ENCODE measurements at regions not wholly inside any gene's neighbourhood (a gene's known extent, or its start where the extent isn't known, plus 50 kb on each side); places are given as distances from the start of the nearest gene placed in this dataset.
"Not testable (repeated sequence)": the region's sequence is repeated elsewhere in the genome, so short reads cannot be mapped to it uniquely, and the experiment has no call there.

DNA sequence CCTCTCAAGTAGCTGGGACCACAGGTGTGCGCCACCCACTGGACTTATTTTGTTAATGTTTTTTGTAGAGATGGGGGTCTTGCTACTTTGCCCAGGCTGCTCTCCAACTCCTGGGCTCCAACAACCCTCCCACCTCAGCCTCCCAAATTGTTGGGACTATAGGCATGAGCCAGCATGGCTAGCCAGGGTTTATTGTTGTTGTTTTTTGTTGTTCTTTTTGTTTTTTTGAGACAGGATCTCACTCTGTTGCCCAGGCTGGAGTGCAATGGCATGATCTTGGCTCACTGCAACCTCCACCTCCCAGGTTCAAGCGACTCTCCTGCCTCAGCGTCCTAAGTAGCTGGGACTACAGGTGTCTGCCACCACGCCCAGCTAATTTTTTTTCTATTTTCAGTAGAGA, 142.2 kb downstream of the CRLF3 start:
- not testable (repeated sequence) for DNase-seq

DNA sequence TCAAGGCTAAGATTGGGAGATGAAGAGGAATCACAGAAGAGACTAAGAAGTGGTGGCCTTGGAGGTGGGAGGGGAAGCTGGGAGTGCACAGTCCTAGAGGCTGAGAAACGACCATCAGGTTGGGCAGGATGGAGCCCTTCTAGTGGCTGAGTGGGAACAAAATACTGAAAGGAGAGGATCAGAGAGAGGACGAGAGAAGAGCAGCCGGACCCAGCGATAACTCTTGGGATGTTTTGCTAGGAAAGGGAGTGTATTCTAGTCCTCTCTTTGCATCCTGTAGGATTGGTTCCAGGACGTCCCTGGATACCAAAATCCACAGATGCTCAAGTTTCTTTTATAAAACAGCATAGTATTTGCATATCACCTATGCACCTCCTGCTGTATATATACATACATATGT, 143.8 kb downstream of the CRLF3 start:
- not testable (repeated sequence) for DNase-seq

DNA sequence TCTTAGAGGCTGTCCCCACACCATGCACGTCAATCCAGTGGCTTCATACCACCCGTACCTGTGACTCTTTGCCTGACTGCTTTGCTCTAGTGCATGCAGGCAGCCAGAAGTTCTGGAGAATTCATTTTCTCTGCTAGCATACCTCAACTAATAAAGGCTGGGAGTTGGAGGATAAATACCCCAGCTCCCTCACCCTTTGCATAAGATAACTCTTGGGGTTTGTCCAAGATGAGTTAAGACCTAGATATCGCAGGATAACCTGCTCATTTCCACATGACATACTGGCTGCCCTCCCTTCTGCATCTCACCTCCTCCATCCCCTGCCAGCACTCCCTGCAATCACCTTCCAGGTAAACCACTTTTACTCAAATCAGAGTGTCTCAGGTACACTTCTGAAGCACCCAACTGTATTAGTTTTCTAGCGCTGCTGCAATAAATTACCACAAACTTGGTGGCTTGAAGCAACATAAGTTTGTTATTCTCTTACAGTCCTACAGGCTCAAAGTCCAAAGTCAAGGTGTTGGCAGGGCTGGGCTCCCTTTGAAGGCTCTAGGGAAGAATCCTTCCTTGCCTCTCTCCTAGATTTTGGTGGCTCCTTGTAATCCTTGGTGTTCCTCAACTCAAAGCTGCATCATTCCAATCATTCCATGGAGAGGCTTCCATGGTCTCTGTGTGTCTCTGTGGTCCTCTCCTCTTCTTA, 146.8 kb downstream of the CRLF3 start:
- no peak for DNase-seq

- not testable (repeated sequence) for DNase-seq
These were observed 148.6 kb downstream of the CRLF3 start for GRCh38 chr17:30675777-30676492.

DNA sequence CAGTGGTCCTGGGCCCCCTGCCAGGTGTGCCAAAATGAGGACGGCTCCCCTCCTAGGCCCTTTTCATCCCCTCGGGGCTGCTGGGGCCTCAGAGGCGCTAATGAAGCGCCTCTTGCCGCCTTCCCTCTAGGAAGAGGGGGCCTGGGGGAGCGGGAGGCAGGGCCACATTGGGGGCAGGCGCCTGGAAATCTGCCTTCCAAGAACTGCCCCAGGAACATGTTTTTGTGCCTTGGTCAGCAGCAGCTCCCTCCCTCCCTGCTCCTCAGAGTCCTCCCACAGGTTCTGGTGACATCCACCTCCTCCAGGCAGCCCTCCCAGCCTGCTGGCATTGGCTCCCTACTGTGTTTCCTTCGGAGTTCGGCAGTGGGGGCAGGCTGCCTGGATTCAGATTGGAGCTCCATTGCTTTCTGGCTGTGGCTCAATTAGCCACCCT, 155.3 kb downstream of the CRLF3 start:
- not testable (repeated sequence) for DNase-seq

GRCh38 chr17:30668360-30669181, 155.9 kb downstream of the CRLF3 start:
- DNase-seq, result not testable (repeated sequence)

DNA sequence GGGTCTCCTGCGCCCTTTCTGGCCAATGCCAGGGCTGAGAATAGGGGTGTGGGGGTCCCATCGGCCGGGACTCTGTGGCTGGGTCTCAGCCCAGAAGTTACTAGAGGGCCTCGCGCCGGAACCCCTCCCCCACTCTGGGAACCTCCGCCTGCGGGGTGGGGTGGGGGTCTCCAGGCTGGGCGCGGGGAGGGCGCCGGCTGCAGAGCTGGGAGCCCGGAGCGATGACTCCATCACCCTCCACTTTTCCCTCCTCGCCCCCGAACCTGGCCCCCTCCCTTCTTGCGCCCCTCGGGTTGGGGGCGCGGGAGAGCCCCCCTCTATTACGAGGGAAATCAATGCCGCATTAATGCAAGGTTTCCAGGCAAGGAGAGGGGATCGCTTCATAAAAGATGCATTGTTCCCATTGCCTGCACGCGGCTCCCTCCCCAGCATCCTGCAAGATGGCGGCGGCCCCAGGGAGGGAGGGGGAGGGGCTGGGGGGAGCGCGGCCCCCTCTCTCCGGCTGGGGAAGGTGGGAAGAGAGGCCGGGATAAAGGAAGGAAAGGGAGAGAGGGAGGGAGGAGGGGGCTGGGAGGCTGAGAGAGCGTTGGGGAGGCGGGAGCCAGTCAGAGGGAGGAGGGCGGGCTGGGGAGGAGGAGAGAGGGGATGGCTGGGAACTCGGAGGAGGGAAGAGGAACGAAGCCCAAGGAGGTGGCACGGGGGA, 156.7 kb downstream of the CRLF3 start:
- peak; percentile 60 for DNase-seq

DNA sequence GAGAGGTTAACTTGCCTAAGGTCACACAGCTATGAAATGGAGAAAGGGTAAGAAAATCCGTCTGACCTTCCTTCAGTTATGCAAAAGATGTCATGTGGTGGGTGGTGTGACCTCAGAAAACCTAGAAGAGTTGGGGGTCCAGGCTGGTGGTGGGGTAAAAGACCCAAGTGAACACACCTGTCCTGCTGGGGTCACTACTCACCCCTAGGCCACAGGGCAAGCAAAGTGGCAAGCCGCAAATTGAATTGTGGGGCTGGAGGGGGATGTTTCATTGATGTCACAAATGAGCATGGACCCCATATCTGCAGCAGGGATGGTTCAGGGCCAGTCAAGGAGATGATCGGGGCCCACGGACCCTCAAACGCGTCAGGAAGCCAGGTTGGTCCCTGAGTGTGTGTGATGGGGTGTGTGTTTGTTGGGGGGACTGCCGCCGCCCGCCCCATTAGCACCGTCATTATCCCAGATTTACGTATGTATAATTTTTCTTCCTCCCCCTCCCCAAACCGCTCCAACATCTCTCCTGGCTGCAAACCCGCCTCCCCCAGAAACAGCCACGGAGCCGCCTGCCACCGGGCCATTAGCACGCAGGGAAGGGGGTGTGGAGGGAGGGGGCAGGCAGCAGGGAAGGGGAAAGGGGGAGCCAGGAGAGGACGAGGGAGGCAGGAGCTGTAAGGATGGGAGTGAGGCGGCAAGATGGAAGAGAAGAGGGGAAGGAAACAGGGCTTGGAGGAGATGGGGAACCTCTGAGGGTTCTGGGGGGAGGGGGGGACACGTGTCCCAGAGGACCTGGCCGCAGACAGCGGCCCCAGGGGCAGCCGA, 157.4 kb downstream of the CRLF3 start:
- not testable (repeated sequence) for DNase-seq

DNA sequence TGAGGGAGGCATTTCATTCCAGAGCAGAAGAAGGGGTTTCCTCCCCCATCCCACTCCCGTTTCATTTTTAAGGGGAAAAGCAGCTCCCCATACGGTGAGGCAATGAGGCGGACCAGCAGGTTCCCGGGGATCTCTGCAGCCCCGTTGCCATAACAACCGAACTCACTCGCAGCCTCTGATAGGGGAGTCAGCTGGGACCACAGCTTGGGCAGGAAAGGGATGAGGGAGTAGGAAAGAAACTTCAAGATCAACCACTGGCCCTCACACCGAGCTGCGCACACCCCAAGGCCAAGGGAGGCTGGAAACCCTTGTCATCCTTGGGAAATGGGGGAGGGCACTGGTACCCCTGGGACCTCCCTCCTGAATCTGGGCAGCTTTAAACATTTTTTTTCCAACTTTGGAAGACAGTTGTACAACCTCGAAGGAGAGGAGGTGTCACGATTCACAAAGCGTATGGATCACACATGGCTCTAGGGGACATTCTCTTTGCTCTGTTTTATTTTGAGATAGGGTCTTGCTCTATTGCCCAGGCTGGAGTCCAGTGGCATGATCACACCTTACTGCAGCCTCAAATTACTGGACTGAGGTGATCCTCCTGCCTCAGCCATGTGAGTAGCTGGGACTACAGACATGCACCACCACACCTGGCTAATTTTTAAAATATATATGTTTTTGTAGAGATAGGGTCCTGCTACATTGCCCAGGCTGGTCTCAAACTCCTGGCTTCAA, 160.6 kb downstream of the CRLF3 start:
- DNase-seq, result not testable (repeated sequence)

- not testable (repeated sequence) for DNase-seq
These were observed 167.3 kb downstream of the CRLF3 start for GRCh38 chr17:30657148-30657547.

- DNase-seq, result not testable (repeated sequence)
These were observed 171.5 kb downstream of the CRLF3 start for GRCh38 chr17:30653038-30653437.

GRCh38 chr17:30650149-30650548, 172.9 kb downstream of the GOSR1 start:
- DNase-seq, result not testable (repeated sequence)

- not testable (repeated sequence) for DNase-seq
These were observed 170.9 kb downstream of the GOSR1 start for GRCh38 chr17:30648015-30648620.

DNA sequence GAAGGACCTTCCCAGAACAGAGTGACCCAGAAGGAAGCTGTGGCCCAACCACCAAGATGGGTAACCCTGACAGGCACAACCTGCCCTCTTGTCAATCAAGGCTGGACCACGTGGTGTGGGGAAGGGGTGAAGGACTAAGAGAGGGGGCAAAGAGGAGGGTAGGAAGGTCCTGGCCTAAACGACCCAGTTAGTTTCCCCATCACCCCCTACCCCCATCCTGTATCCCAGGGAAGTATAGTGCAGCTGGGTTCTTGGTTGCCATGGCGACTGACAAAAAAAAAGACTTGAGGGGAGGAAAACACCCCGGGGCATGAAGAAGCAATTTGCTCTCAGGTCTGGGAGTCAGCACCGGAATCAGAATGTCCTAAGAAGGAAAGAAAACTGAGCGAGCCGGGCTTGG, 168.7 kb downstream of the GOSR1 start:
- DNase-seq, result not testable (repeated sequence)

GRCh38 chr17:30644713-30645112, 167.5 kb downstream of the GOSR1 start:
- not testable (repeated sequence) for DNase-seq

DNA sequence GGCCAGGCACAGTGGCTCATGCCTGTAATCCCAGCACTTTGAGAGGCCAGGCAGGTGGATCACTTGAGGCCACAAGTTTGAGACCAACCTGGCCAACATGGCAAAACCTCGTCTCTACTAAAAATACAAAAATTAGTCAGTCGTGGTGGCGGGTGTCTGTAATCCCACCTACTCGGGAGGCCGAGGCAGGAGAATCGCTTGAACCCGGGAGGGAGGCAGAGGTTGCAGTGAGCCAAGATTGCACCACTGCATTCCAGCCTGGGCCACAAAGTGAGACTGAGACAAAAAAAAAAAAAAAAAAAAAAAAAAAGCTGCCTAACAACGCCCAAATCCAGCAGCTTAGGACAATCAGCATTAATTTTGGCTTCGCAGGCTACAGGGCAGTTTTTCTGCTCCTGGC, 167.1 kb downstream of the GOSR1 start:
- not testable (repeated sequence) for DNase-seq

DNA sequence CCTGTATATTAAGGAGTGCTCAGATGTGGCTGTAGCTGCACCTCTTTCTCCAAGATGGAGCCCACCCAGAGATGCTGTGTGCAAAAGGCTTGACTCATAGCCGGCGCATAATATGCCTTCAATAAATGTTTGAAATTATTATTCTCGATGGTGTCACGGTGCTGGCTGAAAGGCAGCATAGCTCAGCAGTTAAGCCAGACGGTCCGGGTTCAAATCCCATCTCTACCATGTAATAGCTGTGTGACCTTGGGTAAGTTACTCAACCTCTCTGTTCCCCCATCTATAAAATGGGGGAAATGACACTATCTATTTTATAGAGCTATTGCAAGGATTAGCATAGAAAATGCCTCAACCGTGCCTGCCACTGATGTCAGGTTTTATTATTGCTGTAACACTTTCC, 164.2 kb downstream of the GOSR1 start:
- DNase-seq, result not testable (repeated sequence)

DNA sequence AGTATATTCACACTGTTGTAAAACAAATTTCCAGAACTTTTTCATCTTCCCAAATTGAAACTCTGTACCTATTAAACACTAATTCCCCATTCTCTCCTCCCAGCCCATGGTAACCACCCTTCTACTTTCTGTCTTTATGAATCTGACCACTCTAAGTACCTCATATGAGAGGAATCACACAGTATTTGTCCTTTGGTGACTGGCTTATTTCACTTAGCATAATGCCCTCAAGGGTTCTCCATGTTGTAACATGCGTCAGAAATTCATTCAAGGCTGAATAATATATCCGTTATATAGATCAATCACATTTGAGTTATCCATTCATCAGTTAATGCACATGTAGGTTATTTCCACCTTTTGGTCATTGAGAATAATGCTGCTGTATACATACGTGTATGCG, 162.2 kb downstream of the GOSR1 start:
- DNase-seq, result not testable (repeated sequence)

DNA sequence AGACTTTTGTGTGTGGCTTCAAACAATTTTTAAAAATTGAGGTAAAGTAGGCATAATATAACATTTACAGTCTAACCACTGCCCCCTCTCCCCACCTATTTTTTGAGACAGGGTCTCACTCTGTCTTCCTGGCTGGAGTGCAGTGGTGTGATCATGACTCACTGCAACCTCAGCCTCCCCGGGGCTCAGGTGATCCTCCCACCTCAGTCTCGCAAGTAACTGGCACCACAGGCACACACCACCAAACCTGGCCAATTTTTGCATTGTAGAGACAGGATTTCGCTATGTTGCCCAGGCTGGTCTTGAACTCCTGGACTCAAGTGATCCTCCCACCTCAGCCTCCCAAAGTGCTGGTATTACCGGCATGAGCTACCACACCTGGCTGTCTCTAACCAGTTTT, 161.8 kb downstream of the GOSR1 start:
- not testable (repeated sequence) for DNase-seq

DNA sequence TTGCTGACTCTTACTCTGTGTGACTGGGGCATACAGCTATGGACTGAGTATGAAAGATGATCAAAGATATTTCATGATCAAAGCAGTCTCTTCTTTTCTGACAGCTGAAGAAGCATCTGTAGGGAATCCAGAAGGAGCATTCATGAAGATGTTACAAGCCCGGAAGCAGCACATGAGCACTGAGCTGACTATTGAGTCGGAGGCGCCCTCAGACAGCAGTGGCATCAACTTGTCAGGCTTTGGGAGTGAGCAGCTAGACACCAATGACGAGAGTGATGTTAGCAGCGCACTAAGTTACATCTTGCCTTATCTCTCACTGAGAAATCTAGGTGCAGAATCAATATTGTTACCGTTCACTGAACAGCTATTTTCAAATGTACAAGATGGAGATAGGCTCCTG, 154.4 kb downstream of the GOSR1 start:
- DNase-seq, result not testable (repeated sequence)

DNA sequence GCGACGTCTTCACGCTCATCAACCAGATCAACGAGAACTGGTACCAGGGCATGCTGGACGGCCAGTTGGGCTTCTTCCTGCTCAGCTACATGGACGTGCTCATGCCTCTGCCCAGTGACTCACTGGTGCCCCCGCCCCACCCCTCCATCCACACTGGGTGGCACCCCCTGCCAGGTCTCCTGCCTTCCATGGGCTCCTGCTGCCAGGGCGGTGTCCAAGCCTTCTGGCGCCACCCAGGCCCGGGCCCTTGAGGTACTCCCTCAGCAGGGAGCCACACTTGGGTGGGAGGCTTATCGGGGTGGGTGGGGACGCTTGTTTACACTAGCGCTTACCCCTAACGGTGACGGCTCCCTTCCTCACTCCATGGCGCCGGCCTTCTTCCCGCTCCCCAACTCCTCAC, 148.2 kb downstream of the GOSR1 start:
- not testable (repeated sequence) for DNase-seq

Measured in NCI-H510A treated with DMSO at 0.1 percent for 48 hours (cell line).